ENCODE measurements at regions not wholly inside any gene's neighbourhood (a gene's known extent, or its start where the extent isn't known, plus 50 kb on each side); places are given as distances from the start of the nearest gene placed in this dataset.
"Not testable (repeated sequence)": the region's sequence is repeated elsewhere in the genome, so short reads cannot be mapped to it uniquely, and the experiment has no call there.

GRCh38 chr4:12500409-12500808 lies 983.7 kb downstream of the RAB28 start:
- Histone ChIP-seq H3K4me1 (ENCODE audit: control insufficient read depth, insufficient read depth, low read length, poor library complexity, severe bottlenecking) (no peaks in the 10 kb centered on the region), H3K4me3 (ENCODE audit: insufficient read depth, low read depth, low read length, poor library complexity, severe bottlenecking) (no peak overlapping the region), H3K27ac (ENCODE audit: insufficient read depth, low read length, poor library complexity, severe bottlenecking) (no peak overlapping the region), H3K9me3 (ENCODE audit: control insufficient read depth, low read length) (no peaks in the 10 kb centered on the region), H3K36me3 (ENCODE audit: control insufficient read depth, insufficient read depth, low read length) (no peaks in the 10 kb centered on the region), H3K27me3 (replicated peaks; ENCODE audit: control insufficient read depth, insufficient read depth, low read length, poor library complexity, severe bottlenecking) (no peaks in the 10 kb centered on the region)
- DNase-seq = no peak

GRCh38 chr4:12499693-12500092 lies 984.4 kb downstream of the RAB28 start:
- DNase-seq = no peak
- H3K36me3 ChIP-seq (ENCODE audit: control insufficient read depth, insufficient read depth, low read length) = no peaks in the 10 kb centered on the region

GRCh38 chr4:12495211-12495610 lies 988.9 kb downstream of the RAB28 start:
- Histone ChIP-seq H3K27ac (ENCODE audit: insufficient read depth, low read length, poor library complexity, severe bottlenecking) (no peak overlapping the region), H3K4me3 (ENCODE audit: insufficient read depth, low read depth, low read length, poor library complexity, severe bottlenecking) (no peak overlapping the region), H3K9me3 (ENCODE audit: control insufficient read depth, low read length) (no peaks in the 10 kb centered on the region), H3K36me3 (ENCODE audit: control insufficient read depth, insufficient read depth, low read length) (no peaks in the 10 kb centered on the region), H3K27me3 (replicated peaks; ENCODE audit: control insufficient read depth, insufficient read depth, low read length, poor library complexity, severe bottlenecking) (no peaks in the 10 kb centered on the region), H3K4me1 (ENCODE audit: control insufficient read depth, insufficient read depth, low read length, poor library complexity, severe bottlenecking) (no peaks in the 10 kb centered on the region)
- no peak for DNase-seq

More at GRCh38 chr4:12499693-12500092, 984.4 kb downstream of the RAB28 start:
- no peaks in the 10 kb centered on the region for H3K4me1 ChIP-seq (ENCODE audit: control insufficient read depth, insufficient read depth, low read length, poor library complexity, severe bottlenecking)
- H3K27me3 ChIP-seq (replicated peaks; ENCODE audit: control insufficient read depth, insufficient read depth, low read length, poor library complexity, severe bottlenecking) = no peaks in the 10 kb centered on the region
- no peaks in the 10 kb centered on the region for H3K9me3 ChIP-seq (ENCODE audit: control insufficient read depth, low read length)
- H3K4me3 ChIP-seq (ENCODE audit: insufficient read depth, low read depth, low read length, poor library complexity, severe bottlenecking) = no peak overlapping the region
- H3K27ac ChIP-seq (ENCODE audit: insufficient read depth, low read length, poor library complexity, severe bottlenecking) = no peak overlapping the region

DNA sequence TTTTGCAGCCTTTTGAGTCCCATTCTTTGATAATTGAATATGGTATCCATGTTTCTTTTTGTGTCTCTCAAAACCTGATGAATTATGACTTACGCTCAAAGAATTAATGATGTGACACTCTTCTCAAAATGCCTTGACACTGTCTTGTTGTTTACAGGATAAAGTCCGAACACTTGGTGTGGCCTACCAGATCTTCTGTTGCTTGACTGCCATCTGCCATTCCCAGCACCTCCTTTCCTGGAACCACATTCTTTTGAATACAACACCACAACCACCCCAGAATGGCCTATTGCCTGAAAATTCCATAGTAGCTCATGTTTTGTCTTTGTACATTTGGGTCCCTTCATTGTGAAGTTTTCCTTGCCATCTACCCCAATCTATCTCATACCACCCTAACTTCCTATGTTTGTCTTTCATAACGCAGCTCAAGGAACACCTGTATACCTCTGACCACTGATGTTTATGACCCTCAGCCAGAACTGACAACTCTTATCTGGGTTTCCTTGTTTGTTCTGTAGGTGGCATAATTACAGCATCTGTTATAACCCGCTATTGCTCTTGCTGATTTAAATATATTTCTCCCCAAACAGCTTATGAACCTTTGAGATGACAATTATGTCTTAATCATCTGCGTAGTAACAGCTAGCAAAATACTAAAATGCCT lies 991.3 kb downstream of the RAB28 start:
- Histone ChIP-seq H3K9me3 (ENCODE audit: control insufficient read depth, low read length) (no peaks in the 10 kb centered on the region), H3K4me3 (ENCODE audit: insufficient read depth, low read depth, low read length, poor library complexity, severe bottlenecking) (no peak overlapping the region), H3K36me3 (ENCODE audit: control insufficient read depth, insufficient read depth, low read length) (no peaks in the 10 kb centered on the region), H3K27ac (ENCODE audit: insufficient read depth, low read length, poor library complexity, severe bottlenecking) (no peak overlapping the region), H3K4me1 (ENCODE audit: control insufficient read depth, insufficient read depth, low read length, poor library complexity, severe bottlenecking) (no peaks in the 10 kb centered on the region), H3K27me3 (replicated peaks; ENCODE audit: control insufficient read depth, insufficient read depth, low read length, poor library complexity, severe bottlenecking) (no peaks in the 10 kb centered on the region)
- no peak for DNase-seq

DNA sequence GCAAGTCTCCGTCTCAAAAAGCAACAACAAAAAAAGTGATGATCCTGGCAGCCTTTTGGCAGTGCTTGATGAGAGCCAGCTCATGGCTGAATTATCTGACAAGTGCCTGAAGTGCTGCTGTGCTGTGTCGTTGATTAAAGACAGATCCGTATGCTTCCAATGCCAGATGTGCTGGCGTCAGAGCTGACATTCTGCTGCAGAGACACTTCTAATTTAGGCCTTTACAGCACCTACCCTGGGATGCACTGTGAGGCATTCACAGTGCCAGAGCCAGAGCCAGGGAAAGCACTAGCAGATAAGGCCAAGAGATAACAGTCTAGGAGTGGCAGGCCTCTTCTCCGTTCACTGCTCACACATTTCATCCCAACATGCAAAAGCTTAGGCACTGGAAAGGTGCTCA lies 995.5 kb downstream of the RAB28 start:
- H3K36me3 ChIP-seq (ENCODE audit: control insufficient read depth, insufficient read depth, low read length) = no peaks in the 10 kb centered on the region
- no peak overlapping the region for H3K4me3 ChIP-seq (ENCODE audit: insufficient read depth, low read depth, low read length, poor library complexity, severe bottlenecking)
- peaks cover 4% of the 10 kb centered on the region for H3K9me3 ChIP-seq (ENCODE audit: control insufficient read depth, low read length)
- no peak overlapping the region for H3K27ac ChIP-seq (ENCODE audit: insufficient read depth, low read length, poor library complexity, severe bottlenecking)
- H3K4me1 ChIP-seq (ENCODE audit: control insufficient read depth, insufficient read depth, low read length, poor library complexity, severe bottlenecking) = no peaks in the 10 kb centered on the region
- DNase-seq = no peak
- no peaks in the 10 kb centered on the region for H3K27me3 ChIP-seq (replicated peaks; ENCODE audit: control insufficient read depth, insufficient read depth, low read length, poor library complexity, severe bottlenecking)

- Histone ChIP-seq H3K27ac (ENCODE audit: insufficient read depth, low read length, poor library complexity, severe bottlenecking) (no peak overlapping the region), H3K36me3 (ENCODE audit: control insufficient read depth, insufficient read depth, low read length) (no peaks in the 10 kb centered on the region), H3K27me3 (replicated peaks; ENCODE audit: control insufficient read depth, insufficient read depth, low read length, poor library complexity, severe bottlenecking) (no peaks in the 10 kb centered on the region), H3K4me1 (ENCODE audit: control insufficient read depth, insufficient read depth, low read length, poor library complexity, severe bottlenecking) (no peaks in the 10 kb centered on the region), H3K9me3 (ENCODE audit: control insufficient read depth, low read length) (peaks cover 4% of the 10 kb centered on the region), H3K4me3 (ENCODE audit: insufficient read depth, low read depth, low read length, poor library complexity, severe bottlenecking) (no peak overlapping the region)
- DNase-seq = no peak
These were observed 997.1 kb downstream of the RAB28 start for GRCh38 chr4:12487000-12487399.

GRCh38 chr4:12472087-12472486 lies 1012.1 kb downstream of the RAB28 start:
- Histone ChIP-seq H3K36me3 (ENCODE audit: control insufficient read depth, insufficient read depth, low read length) (no peaks in the 10 kb centered on the region), H3K9me3 (ENCODE audit: control insufficient read depth, low read length) (no peaks in the 10 kb centered on the region), H3K4me1 (ENCODE audit: control insufficient read depth, insufficient read depth, low read length, poor library complexity, severe bottlenecking) (no peaks in the 10 kb centered on the region), H3K4me3 (ENCODE audit: insufficient read depth, low read depth, low read length, poor library complexity, severe bottlenecking) (no peak overlapping the region), H3K27ac (ENCODE audit: insufficient read depth, low read length, poor library complexity, severe bottlenecking) (no peak overlapping the region), H3K27me3 (replicated peaks; ENCODE audit: control insufficient read depth, insufficient read depth, low read length, poor library complexity, severe bottlenecking) (no peaks in the 10 kb centered on the region)
- DNase-seq = no peak

DNA sequence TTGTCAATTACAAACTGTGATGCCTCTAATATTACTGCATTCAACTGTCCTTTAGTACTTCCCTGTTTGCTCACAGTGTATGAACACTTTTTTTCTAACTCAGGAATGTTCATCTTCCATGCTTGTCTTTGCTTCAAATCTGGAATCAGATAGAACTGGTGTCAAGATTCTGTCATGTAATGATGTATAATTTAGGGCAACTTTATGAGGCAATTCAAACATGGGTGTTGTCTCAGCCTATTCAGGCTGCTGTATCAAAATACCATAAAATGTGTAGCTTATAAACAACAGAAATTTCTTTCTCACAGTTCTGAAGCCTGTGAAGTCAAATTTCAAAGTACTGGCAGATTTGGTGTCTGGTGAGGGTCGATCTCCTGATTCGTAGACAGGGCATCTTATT lies 1012.9 kb downstream of the RAB28 start:
- Histone ChIP-seq H3K4me3 (ENCODE audit: insufficient read depth, low read depth, low read length, poor library complexity, severe bottlenecking) (no peak overlapping the region), H3K4me1 (ENCODE audit: control insufficient read depth, insufficient read depth, low read length, poor library complexity, severe bottlenecking) (no peaks in the 10 kb centered on the region), H3K27ac (ENCODE audit: insufficient read depth, low read length, poor library complexity, severe bottlenecking) (no peak overlapping the region), H3K9me3 (ENCODE audit: control insufficient read depth, low read length) (no peaks in the 10 kb centered on the region), H3K27me3 (replicated peaks; ENCODE audit: control insufficient read depth, insufficient read depth, low read length, poor library complexity, severe bottlenecking) (no peaks in the 10 kb centered on the region), H3K36me3 (ENCODE audit: control insufficient read depth, insufficient read depth, low read length) (no peaks in the 10 kb centered on the region)
- no peak for DNase-seq

GRCh38 chr4:12461576-12461975 lies 1022.6 kb downstream of the RAB28 start:
- not testable (repeated sequence) for H3K4me3 ChIP-seq (ENCODE audit: insufficient read depth, low read depth, low read length, poor library complexity, severe bottlenecking); H3K4me1 ChIP-seq (ENCODE audit: control insufficient read depth, insufficient read depth, low read length, poor library complexity, severe bottlenecking); H3K27me3 ChIP-seq (replicated peaks; ENCODE audit: control insufficient read depth, insufficient read depth, low read length, poor library complexity, severe bottlenecking); DNase-seq; H3K27ac ChIP-seq (ENCODE audit: insufficient read depth, low read length, poor library complexity, severe bottlenecking); H3K9me3 ChIP-seq (ENCODE audit: control insufficient read depth, low read length); H3K36me3 ChIP-seq (ENCODE audit: control insufficient read depth, insufficient read depth, low read length)

GRCh38 chr4:12459126-12459525 lies 1025.0 kb downstream of the RAB28 start:
- no peak for DNase-seq
- H3K4me1 ChIP-seq (ENCODE audit: control insufficient read depth, insufficient read depth, low read length, poor library complexity, severe bottlenecking) = no peaks in the 10 kb centered on the region
- H3K9me3 ChIP-seq (ENCODE audit: control insufficient read depth, low read length) = no peaks in the 10 kb centered on the region
- H3K27me3 ChIP-seq (replicated peaks; ENCODE audit: control insufficient read depth, insufficient read depth, low read length, poor library complexity, severe bottlenecking) = no peaks in the 10 kb centered on the region
- no peaks in the 10 kb centered on the region for H3K36me3 ChIP-seq (ENCODE audit: control insufficient read depth, insufficient read depth, low read length)
- no peak overlapping the region for H3K4me3 ChIP-seq (ENCODE audit: insufficient read depth, low read depth, low read length, poor library complexity, severe bottlenecking)
- no peak overlapping the region for H3K27ac ChIP-seq (ENCODE audit: insufficient read depth, low read length, poor library complexity, severe bottlenecking)

All from effector memory CD4-positive, alpha-beta T cell (primary cell).